DMS153 treated with DMSO at 0.1 percent for 48 hours (cell line): ENCODE measurements at regions not wholly inside any gene's neighbourhood (a gene's known extent, or its start where the extent isn't known, plus 50 kb on each side); places are given as distances from the start of the nearest gene placed in this dataset.
"Not testable (repeated sequence)": the region's sequence is repeated elsewhere in the genome, so short reads cannot be mapped to it uniquely, and the experiment has no call there.

Experiments used
- DNase-seq: peaks from one replicate; lab custom pipeline; 2025; ENCODE audit not compliant: unreplicated experiment; lab: John Stamatoyannopoulos, UW

- DNase-seq, result no peak
These were observed 211.9 kb downstream of the TBX5 start for GRCh38 chr12:114194066-114194465.

DNA sequence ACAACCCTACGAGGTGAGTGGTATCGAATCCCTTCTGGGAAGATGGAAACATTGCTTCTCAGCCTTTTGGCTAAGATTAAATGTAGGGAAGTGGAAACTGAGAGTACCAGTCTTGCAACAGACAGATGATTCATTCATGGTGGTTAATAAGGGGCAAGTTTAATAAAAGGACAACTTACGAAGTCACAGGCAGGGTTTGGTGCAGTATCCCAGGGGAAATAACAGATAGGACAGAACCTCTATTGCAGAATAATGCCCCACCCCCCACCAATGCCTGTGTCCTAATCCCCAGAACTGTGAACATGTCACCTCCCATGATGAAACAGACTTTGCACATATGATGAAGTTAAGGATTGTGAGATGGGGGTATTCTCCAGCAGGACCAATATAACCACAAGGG is 212.5 kb downstream of the TBX5 start:
- no peak for DNase-seq

GRCh38 chr12:114192549-114192948 is 213.4 kb downstream of the TBX5 start:
- DNase-seq, result no peak

- DNase-seq, result no peak
These were observed 213.9 kb downstream of the TBX5 start for GRCh38 chr12:114192013-114192412.

GRCh38 chr12:114191581-114191980 is 214.4 kb downstream of the TBX5 start:
- no peak for DNase-seq

- DNase-seq, result no peak
These were observed 215.0 kb downstream of the TBX5 start for GRCh38 chr12:114190971-114191370.

- DNase-seq, result no peak
These were observed 216.7 kb downstream of the TBX5 start for GRCh38 chr12:114189266-114189665.

DNA sequence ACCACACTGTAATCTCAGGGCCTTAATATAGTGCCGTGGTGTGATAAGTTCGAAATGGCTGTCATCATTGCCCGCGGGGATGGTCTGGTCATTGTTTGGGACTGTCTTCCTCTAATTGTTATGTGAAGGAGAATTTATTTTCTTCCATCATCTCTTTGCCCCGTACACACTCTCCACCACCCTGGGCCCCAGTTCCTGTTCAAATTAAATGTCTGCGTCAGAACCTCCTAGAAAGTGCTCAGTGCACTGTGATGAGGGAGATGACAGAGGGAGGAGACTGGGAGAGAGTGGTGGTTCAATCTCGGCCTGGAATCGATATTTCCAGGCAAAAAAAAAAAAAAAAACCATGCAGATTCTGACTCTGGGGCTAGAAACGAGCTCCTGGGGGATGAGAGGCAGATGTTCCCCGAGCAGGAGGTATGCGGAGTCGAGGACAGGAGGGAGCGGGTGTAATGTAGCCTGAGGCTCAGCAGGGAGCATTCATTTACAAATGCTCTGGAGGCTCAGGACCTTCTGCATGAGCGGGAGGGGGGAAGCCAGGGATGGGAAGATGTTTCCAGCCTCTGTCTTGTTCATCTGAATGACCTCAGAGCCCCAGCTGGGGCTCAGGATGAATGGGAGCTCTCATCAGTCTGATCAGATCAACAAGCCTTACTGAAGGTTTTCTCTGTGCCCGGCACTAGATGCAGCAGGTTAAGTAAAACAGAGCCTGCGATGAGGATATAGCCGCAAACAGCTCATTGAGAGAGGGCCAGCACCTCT is 219.5 kb downstream of the TBX5 start:
- no peak for DNase-seq

GRCh38 chr12:114185036-114185435 is 218.9 kb upstream of the RBM19 start:
- no peak for DNase-seq

GRCh38 chr12:114174326-114174725 is 208.2 kb upstream of the RBM19 start:
- no peak for DNase-seq

- no peak for DNase-seq
These were observed 206.0 kb upstream of the RBM19 start for GRCh38 chr12:114172135-114172534.

GRCh38 chr12:114168061-114168460 is 201.9 kb upstream of the RBM19 start:
- no peak for DNase-seq

DNA sequence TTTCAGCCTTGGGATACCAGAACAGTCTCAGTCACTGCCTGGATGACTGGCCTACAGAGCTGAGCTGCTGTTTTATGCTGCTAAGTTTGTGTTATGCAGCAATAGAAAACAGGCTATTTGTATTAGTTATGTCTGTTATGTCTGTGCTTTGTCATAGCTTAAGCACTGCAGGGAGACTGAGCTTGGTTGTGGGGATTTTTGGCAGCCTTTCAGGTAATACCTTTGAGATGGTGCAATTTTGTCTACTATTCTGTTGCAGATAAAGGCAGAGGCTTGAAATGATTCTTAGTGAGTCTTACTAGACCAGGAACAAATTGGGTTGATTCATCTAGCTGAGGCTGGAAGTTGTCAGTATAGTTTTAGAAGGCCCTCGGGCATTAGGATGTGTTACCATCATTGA is 201.3 kb upstream of the RBM19 start:
- DNase-seq, result no peak

DNA sequence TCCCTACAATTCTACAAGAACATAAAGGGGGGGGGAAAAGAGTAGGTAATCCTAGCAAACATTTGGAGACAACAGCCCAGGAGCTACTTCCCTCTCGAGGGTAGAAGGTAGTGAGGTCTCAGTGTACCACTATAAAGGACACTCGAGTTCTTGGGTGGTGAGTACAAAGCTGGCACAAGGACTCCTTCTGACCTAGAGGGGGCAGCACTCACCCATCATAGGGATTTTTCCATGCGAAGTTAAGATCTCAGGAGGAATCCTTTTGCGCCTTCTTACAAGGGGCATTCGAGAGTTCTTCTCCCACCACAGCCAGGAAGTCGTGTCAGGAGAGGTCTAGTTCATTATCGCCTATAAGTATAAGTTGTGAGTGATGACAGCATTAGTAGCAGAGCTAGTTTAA is 200.2 kb upstream of the RBM19 start:
- DNase-seq, result no peak

DNA sequence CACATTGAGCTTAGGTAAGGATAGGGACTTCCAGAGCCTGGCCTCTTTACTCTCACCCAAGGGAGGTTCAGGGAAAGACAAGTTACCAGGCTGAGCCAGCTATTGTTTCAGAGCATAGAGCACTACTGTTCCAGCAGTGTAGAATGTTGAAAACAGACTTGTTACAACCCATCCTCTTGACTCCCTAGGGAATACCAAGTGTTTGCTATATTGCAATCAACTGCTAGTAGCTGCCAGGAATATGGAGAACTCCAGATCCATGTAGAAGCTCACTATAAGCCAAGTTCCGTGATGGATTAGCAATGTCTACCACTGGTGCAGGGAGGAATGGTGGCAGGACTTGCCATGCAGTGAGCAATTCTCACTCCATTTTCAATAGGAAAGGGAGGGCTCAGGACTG is 199.8 kb upstream of the RBM19 start:
- DNase-seq, result peak; percentile 39

DNA sequence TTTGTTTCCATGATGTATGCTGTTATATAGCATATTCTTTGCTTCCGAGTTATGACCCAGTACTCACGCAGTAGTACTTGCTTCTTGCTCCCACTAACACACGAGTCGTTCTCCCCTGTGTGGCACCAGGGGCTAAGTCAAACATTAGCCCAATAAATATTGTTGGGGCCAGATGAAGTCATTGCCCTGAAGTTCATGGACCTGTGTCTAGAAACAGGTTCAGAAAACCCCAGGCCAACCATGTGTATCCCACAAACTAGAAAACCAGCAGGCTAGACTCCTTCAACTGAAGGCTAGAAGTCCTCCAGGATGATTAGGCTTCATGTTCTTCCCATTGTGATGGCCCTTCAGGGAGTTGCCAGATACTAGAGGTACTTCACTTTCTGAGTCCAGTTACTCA is 198.2 kb upstream of the RBM19 start:
- no peak for DNase-seq

- no peak for DNase-seq
These were observed 197.6 kb upstream of the RBM19 start for GRCh38 chr12:114163771-114164170.

GRCh38 chr12:114160445-114160844 is 194.3 kb upstream of the RBM19 start:
- no peak for DNase-seq

DNA sequence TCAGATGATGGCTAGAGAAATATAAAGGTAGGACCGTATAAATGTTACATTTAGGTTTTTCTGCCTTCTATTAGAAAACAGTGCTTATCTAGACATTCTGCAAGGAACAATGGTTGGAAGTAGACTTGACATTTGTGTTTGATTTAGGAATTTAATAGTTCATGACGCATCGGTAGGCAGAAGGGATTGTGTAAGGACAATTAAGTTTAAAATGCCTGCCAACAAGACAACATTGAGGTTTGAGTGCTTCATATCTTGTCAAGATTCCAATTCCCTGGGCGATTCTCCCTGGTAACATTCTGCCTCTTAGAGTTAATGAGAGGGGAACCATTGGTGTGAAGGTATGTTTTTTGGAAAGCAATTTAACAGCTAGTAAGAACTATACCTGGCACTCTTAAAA is 186.8 kb upstream of the RBM19 start:
- DNase-seq, result no peak

- DNase-seq, result no peak
These were observed 185.9 kb upstream of the RBM19 start for GRCh38 chr12:114152066-114152465.

GRCh38 chr12:114150584-114150983 is 184.5 kb upstream of the RBM19 start:
- DNase-seq, result not testable (repeated sequence)

- no peak for DNase-seq
These were observed 175.9 kb upstream of the RBM19 start for GRCh38 chr12:114141921-114142564.

GRCh38 chr12:114140576-114140975 is 174.5 kb upstream of the RBM19 start:
- no peak for DNase-seq
